ENCODE measurements at regions not wholly inside any gene's neighbourhood (a gene's known extent, or its start where the extent isn't known, plus 50 kb on each side); places are given as distances from the start of the nearest gene placed in this dataset.
"Not testable (repeated sequence)": the region's sequence is repeated elsewhere in the genome, so short reads cannot be mapped to it uniquely, and the experiment has no call there.

DNA sequence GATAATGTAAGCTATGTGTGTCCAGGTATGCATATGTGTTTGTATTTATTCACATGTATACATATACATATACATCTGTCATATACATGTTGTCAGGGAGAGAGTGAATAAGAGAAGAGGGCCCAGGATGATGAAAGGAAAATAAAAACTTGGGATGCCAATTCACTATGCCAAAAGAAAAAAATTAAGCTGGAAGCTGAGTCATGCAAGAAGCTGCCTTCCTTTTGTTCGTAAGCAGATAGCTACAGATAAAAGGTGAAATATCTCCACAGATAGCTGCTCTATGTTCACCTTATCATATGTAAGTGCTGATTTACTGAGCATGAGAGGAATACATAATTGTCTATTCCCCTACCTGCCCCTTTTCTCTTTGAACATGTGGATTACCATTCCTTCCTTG is 579.9 kb downstream of the EPM2A start:
- Histone ChIP-seq H4K20me1 (ENCODE audit: insufficient read depth, low read length) (no peaks in the 10 kb centered on the region), H3K36me3 (ENCODE audit: insufficient read depth, low read length) (no peaks in the 10 kb centered on the region), H3K27ac (ENCODE audit: low read depth, low read length, poor library complexity, severe bottlenecking) (no peak overlapping the region), H3K9me3 (ENCODE audit: low read length) (no peaks in the 10 kb centered on the region), H2AFZ (ENCODE audit: low read length) (no peak overlapping the region), H3K9me2 (ENCODE audit: low read depth, low read length) (no peaks in the 10 kb centered on the region), H3K4me2 (ENCODE audit: low read length) (no peak overlapping the region), H3K4me1 (ENCODE audit: insufficient read depth, low read length, severe bottlenecking) (no peaks in the 10 kb centered on the region), H3K9ac (ENCODE audit: low read length) (no peak overlapping the region), H3K4me3 (ENCODE audit: low read depth, low read length, poor library complexity, severe bottlenecking) (no peak overlapping the region), H3K79me2 (ENCODE audit: insufficient read depth, low read length) (no peaks in the 10 kb centered on the region), H3K27me3 (ENCODE audit: insufficient read depth, low read length) (no peaks in the 10 kb centered on the region), H3F3A (ENCODE audit: insufficient read depth, low read length) (no peaks in the 10 kb centered on the region)
- TF ChIP-seq EZH2 (IDR thresholded peaks at IDR 0.05; ENCODE audit: borderline replicate concordance, low read length) = no peak
- TF ChIP-seq, protein P1, sequence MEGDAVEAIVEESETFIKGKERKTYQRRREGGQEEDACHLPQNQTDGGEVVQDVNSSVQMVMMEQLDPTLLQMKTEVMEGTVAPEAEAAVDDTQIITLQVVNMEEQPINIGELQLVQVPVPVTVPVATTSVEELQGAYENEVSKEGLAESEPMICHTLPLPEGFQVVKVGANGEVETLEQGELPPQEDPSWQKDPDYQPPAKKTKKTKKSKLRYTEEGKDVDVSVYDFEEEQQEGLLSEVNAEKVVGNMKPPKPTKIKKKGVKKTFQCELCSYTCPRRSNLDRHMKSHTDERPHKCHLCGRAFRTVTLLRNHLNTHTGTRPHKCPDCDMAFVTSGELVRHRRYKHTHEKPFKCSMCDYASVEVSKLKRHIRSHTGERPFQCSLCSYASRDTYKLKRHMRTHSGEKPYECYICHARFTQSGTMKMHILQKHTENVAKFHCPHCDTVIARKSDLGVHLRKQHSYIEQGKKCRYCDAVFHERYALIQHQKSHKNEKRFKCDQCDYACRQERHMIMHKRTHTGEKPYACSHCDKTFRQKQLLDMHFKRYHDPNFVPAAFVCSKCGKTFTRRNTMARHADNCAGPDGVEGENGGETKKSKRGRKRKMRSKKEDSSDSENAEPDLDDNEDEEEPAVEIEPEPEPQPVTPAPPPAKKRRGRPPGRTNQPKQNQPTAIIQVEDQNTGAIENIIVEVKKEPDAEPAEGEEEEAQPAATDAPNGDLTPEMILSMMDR (IDR thresholded peaks at IDR 0.05; ENCODE audit: low read length) = no peak

DNA sequence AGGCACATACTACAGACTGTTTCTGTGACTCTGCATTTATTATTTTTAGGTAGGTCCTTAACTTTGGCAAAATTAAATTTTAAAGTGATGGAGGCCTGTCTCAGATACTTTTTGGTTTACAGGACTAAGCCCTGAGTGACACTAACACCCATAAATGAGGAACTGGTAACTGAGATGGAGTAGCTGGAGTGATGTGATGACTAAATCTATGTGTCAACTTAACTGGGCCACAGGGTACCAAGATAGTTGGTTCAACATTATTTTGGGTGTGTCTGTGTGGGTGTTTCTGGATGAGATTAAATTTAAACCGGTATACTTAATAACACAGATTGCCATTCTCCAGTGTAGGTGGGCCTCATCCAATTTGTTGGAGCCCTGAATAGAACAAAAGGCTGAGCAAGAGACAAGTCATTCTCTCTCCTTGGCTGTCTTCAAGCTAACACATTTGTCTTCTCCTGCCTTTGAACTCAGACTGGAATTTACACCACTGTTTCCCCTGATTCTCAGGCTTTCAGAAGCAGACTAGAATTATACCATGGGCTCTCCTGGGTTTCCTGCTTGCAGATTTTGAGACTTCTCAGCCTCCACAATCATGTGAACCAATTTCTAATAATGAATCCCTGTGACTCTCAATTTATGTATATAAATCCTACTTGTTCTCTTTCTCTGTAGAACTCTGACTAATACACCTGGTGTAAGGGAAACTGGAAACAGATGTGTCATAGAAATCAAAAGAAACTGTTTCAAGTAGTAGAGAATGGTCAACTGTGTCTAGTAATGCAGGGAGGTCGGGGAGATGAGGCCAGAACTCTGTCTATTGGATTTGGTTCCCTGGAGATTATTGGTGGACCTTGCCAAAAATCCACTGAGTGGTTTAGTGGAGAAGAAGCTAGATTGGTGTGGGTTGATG is 579.2 kb downstream of the EPM2A start:
- no peaks in the 10 kb centered on the region for H3K36me3 ChIP-seq (ENCODE audit: insufficient read depth, low read length)
- TF ChIP-seq, protein P1 (IDR thresholded peaks at IDR 0.05; ENCODE audit: low read length) = no peak
- no peak for TF ChIP-seq EZH2 (IDR thresholded peaks at IDR 0.05; ENCODE audit: borderline replicate concordance, low read length)
- no peaks in the 10 kb centered on the region for H4K20me1 ChIP-seq (ENCODE audit: insufficient read depth, low read length)
- H3K9ac ChIP-seq (ENCODE audit: low read length) = no peak overlapping the region
- no peaks in the 10 kb centered on the region for H3K79me2 ChIP-seq (ENCODE audit: insufficient read depth, low read length)
- no peaks in the 10 kb centered on the region for H3F3A ChIP-seq (ENCODE audit: insufficient read depth, low read length)
- H3K27ac ChIP-seq (ENCODE audit: low read depth, low read length, poor library complexity, severe bottlenecking) = no peak overlapping the region
- H3K4me2 ChIP-seq (ENCODE audit: low read length) = no peak overlapping the region
- H3K27me3 ChIP-seq (ENCODE audit: insufficient read depth, low read length) = no peaks in the 10 kb centered on the region
- no peak overlapping the region for H3K4me3 ChIP-seq (ENCODE audit: low read depth, low read length, poor library complexity, severe bottlenecking)
- H3K9me3 ChIP-seq (ENCODE audit: low read length) = no peaks in the 10 kb centered on the region
- no peaks in the 10 kb centered on the region for H3K4me1 ChIP-seq (ENCODE audit: insufficient read depth, low read length, severe bottlenecking)
- no peak overlapping the region for H2AFZ ChIP-seq (ENCODE audit: low read length)
- H3K9me2 ChIP-seq (ENCODE audit: low read depth, low read length) = no peaks in the 10 kb centered on the region

- H3K9ac ChIP-seq (ENCODE audit: low read length); H3K79me2 ChIP-seq (ENCODE audit: insufficient read depth, low read length); H4K20me1 ChIP-seq (ENCODE audit: insufficient read depth, low read length); H3K9me3 ChIP-seq (ENCODE audit: low read length); H3K4me1 ChIP-seq (ENCODE audit: insufficient read depth, low read length, severe bottlenecking); H3K4me3 ChIP-seq (ENCODE audit: low read depth, low read length, poor library complexity, severe bottlenecking); H3K27me3 ChIP-seq (ENCODE audit: insufficient read depth, low read length); H3K4me2 ChIP-seq (ENCODE audit: low read length); H2AFZ ChIP-seq (ENCODE audit: low read length); H3K27ac ChIP-seq (ENCODE audit: low read depth, low read length, poor library complexity, severe bottlenecking); H3F3A ChIP-seq (ENCODE audit: insufficient read depth, low read length); H3K9me2 ChIP-seq (ENCODE audit: low read depth, low read length); H3K36me3 ChIP-seq (ENCODE audit: insufficient read depth, low read length): not testable (repeated sequence)
Observed at GRCh38 chr6:145158636-145159035, 576.7 kb downstream of the EPM2A start.

- no peaks in the 10 kb centered on the region for H3K9me2 ChIP-seq (ENCODE audit: low read depth, low read length)
- no peaks in the 10 kb centered on the region for H3F3A ChIP-seq (ENCODE audit: insufficient read depth, low read length)
- H3K4me2 ChIP-seq (ENCODE audit: low read length) = no peak overlapping the region
- H3K4me1 ChIP-seq (ENCODE audit: insufficient read depth, low read length, severe bottlenecking) = no peaks in the 10 kb centered on the region
- H3K4me3 ChIP-seq (ENCODE audit: low read depth, low read length, poor library complexity, severe bottlenecking) = no peak overlapping the region
- H4K20me1 ChIP-seq (ENCODE audit: insufficient read depth, low read length) = no peaks in the 10 kb centered on the region
- H3K27ac ChIP-seq (ENCODE audit: low read depth, low read length, poor library complexity, severe bottlenecking) = no peak overlapping the region
- no peak overlapping the region for H2AFZ ChIP-seq (ENCODE audit: low read length)
- H3K79me2 ChIP-seq (ENCODE audit: insufficient read depth, low read length) = no peaks in the 10 kb centered on the region
- H3K27me3 ChIP-seq (ENCODE audit: insufficient read depth, low read length) = no peaks in the 10 kb centered on the region
- TF ChIP-seq, protein P1 (IDR thresholded peaks at IDR 0.05; ENCODE audit: low read length) = no peak
- no peak for TF ChIP-seq EZH2 (IDR thresholded peaks at IDR 0.05; ENCODE audit: borderline replicate concordance, low read length)
- no peaks in the 10 kb centered on the region for H3K9me3 ChIP-seq (ENCODE audit: low read length)
- no peaks in the 10 kb centered on the region for H3K36me3 ChIP-seq (ENCODE audit: insufficient read depth, low read length)
- no peak overlapping the region for H3K9ac ChIP-seq (ENCODE audit: low read length)
Observed at GRCh38 chr6:145159921-145160320, 575.4 kb downstream of the EPM2A start.

All from OCI-LY1 (cell line).